ENCODE measurements at regions not wholly inside any gene's neighbourhood (a gene's known extent, or its start where the extent isn't known, plus 50 kb on each side); places are given as distances from the start of the nearest gene placed in this dataset.
A peak's percentile ranks its signal among the peaks of the same experiment; 100 is the strongest.

GRCh38 chr6:40251637-40252300 lies 317.5 kb upstream of the MOCS1 start (continued):
- TF ChIP-seq, protein P1, sequence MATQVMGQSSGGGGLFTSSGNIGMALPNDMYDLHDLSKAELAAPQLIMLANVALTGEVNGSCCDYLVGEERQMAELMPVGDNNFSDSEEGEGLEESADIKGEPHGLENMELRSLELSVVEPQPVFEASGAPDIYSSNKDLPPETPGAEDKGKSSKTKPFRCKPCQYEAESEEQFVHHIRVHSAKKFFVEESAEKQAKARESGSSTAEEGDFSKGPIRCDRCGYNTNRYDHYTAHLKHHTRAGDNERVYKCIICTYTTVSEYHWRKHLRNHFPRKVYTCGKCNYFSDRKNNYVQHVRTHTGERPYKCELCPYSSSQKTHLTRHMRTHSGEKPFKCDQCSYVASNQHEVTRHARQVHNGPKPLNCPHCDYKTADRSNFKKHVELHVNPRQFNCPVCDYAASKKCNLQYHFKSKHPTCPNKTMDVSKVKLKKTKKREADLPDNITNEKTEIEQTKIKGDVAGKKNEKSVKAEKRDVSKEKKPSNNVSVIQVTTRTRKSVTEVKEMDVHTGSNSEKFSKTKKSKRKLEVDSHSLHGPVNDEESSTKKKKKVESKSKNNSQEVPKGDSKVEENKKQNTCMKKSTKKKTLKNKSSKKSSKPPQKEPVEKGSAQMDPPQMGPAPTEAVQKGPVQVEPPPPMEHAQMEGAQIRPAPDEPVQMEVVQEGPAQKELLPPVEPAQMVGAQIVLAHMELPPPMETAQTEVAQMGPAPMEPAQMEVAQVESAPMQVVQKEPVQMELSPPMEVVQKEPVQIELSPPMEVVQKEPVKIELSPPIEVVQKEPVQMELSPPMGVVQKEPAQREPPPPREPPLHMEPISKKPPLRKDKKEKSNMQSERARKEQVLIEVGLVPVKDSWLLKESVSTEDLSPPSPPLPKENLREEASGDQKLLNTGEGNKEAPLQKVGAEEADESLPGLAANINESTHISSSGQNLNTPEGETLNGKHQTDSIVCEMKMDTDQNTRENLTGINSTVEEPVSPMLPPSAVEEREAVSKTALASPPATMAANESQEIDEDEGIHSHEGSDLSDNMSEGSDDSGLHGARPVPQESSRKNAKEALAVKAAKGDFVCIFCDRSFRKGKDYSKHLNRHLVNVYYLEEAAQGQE (IDR thresholded peaks at IDR 0.05; ENCODE audit: low read depth, low read length): no peak
- no peak for TF ChIP-seq MXI1 (IDR thresholded peaks at IDR 0.05; ENCODE audit: low read depth, low read length)
- no peak for TF ChIP-seq CHD2 (IDR thresholded peaks at IDR 0.05; ENCODE audit: low read length, partially characterized antibody)
- TF ChIP-seq EP300 (IDR thresholded peaks at IDR 0.05; ENCODE audit: borderline replicate concordance in 1 of 2, low read depth in 1 of 2, low read length in 1 of 2): no peak
- TF ChIP-seq, protein P2, sequence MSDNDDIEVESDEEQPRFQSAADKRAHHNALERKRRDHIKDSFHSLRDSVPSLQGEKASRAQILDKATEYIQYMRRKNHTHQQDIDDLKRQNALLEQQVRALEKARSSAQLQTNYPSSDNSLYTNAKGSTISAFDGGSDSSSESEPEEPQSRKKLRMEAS (IDR thresholded peaks at IDR 0.05; ENCODE audit: low read depth): no peak
- TF ChIP-seq TAF1 (IDR thresholded peaks at IDR 0.05; ENCODE audit: borderline replicate concordance, low read depth, low read length): no peak
- TF ChIP-seq, protein P3, sequence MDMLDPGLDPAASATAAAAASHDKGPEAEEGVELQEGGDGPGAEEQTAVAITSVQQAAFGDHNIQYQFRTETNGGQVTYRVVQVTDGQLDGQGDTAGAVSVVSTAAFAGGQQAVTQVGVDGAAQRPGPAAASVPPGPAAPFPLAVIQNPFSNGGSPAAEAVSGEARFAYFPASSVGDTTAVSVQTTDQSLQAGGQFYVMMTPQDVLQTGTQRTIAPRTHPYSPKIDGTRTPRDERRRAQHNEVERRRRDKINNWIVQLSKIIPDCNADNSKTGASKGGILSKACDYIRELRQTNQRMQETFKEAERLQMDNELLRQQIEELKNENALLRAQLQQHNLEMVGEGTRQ (IDR thresholded peaks at IDR 0.05; ENCODE audit: borderline replicate concordance, low read depth, low read length): no peak
- no peak for TF ChIP-seq TCF12 (IDR thresholded peaks at IDR 0.05)
- TF ChIP-seq SIN3A (IDR thresholded peaks at IDR 0.05; ENCODE audit: borderline replicate concordance, low read depth, low read length): no peak

DNA sequence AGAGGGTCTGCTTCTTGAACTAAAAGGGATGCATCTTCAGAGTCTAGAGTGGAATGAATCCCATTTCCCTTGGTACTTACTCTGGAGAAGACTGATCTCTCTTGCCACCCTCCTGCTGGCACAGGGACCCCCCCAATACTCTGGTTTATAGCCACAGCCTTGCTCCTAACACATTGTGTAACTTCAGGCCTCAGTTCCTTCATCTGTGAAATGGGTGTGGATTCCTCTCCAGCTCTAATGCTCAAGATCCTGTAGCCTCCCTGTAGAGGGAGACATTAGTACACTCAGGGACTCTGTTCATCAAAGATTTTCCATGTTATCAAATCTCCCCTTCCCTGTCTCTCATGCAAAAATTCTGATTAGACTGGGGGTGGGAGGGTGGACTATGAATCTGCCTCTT lies 315.7 kb upstream of the MOCS1 start:
- no peaks in the 10 kb centered on the region for H3K79me2 ChIP-seq (ENCODE audit: insufficient read depth)
- ChIA-PET POLR2A (no interaction called here), CTCF (no interaction called here)
- H3K9ac ChIP-seq: no peak overlapping the region
- H3K9me2 ChIP-seq: no peaks in the 10 kb centered on the region
- TF ChIP-seq RAD21 (IDR thresholded peaks at IDR 0.05; ENCODE audit: low read length): peak; percentile 41
- no peak for TF ChIP-seq RXRA (IDR thresholded peaks at IDR 0.05; ENCODE audit: borderline replicate concordance, low read depth)
- no peaks in the 10 kb centered on the region for H3K27me3 ChIP-seq (ENCODE audit: insufficient read depth)
- no peaks in the 10 kb centered on the region for H4K20me1 ChIP-seq (ENCODE audit: insufficient read depth)
- H3K27ac ChIP-seq (ENCODE audit: low read depth in 2 of 2, low read length in 1 of 2): no peak overlapping the region
- no peak for DNase-seq
- no peak overlapping the region for H2AFZ ChIP-seq (ENCODE audit: low read depth)
- peaks cover 0 to 5% of the 10 kb centered on the region in 2 experiments; a peak in 1 of 4 replicates for H3K4me1 ChIP-seq (ENCODE audit: control insufficient read depth in 1 of 2, insufficient read depth in 2 of 2, low read depth in 1 of 2, low read length in 1 of 2)
- H3K36me3 ChIP-seq (replicated peaks in 1 of 2; ENCODE audit: control insufficient read depth in 1 of 2, insufficient read depth in 2 of 2, low read length in 1 of 2): no peaks in the 10 kb centered on the region
- no peak overlapping the region for H3K4me3 ChIP-seq (ENCODE audit: low read depth in 2 of 2, low read length in 1 of 2)
- H3K9me3 ChIP-seq: no peaks in the 10 kb centered on the region
- no peak overlapping the region for H3K4me2 ChIP-seq
- H3F3A ChIP-seq (replicated peaks; ENCODE audit: insufficient read depth): no peaks in the 10 kb centered on the region
